Prostate gland (tissue), 2 donors: ENCODE measurements at regions not wholly inside any gene's neighbourhood (a gene's known extent, or its start where the extent isn't known, plus 50 kb on each side); places are given as distances from the start of the nearest gene placed in this dataset.

Experiments
- CTCF ChIP-seq, 4 experiments: fragments of 200-600 bp in 2 of 4; fragments of 450-650 bp in 2 of 4; sonication (generic) in 2 of 4; IDR thresholded peaks; 1 replicate in 3 of 4; 2 replicates in 1 of 4; pipeline ENCODE4 v1.5.1; 2016 to 2019; ENCODE audit warnings: antibody characterized with exemption in 4 of 4, mild to moderate bottlenecking in 2 of 4, moderate library complexity in 2 of 4
- POLR2AphosphoS5 ChIP-seq: sonication (generic); formaldehyde crosslinking; IDR thresholded peaks from one replicate; pipeline ENCODE4 v1.6.1; 2017; ENCODE audit warnings: antibody characterized with exemption

- TF ChIP-seq CTCF (IDR thresholded peaks at IDR 0.05) (no peak), POLR2AphosphoS5 (no peak)
These were observed 964.4 kb downstream of the RPA4 start for GRCh38 chrX:97847885-97848679.
